ENCODE measurements at regions not wholly inside any gene's neighbourhood (a gene's known extent, or its start where the extent isn't known, plus 50 kb on each side); places are given as distances from the start of the nearest gene placed in this dataset.

GRCh38 chr1:98103617-98104285 lies 182.9 kb upstream of the DPYD start:
- DNase-seq = no peak

DNA sequence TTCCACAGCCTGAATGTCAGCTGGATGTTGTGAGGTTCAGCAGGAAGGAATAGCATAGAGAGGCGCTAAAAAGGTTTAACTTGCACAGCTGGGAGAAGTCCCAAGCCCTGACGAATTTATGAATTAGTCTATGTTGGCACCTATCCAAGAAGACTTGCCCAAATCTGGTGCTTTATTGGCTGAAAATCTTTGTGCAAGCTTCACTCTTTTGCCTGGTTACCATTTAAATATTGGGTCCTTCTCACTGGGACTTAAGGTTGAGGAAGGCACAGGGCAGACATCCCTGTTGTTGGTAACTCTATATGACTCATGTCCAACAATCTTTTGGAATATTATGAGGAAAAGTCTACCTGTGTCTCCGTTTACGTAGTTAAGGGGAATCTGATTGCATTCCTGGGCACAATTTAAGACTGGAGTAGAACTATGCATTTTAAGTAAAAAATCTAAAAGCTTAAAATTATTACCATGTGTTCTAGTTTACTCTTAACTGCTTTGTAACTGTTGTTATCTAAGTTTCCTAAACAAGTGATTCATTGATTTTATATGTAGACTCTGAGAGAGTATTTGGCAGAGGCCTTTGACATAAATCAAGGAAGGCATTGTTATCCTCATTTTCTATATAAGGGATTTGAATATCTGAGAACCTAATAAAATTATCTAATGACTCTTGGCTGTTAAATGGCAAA lies 181.7 kb upstream of the DPYD start:
- no peak for DNase-seq

GRCh38 chr1:98101364-98101763 lies 180.5 kb upstream of the DPYD start:
- no peak for DNase-seq

GRCh38 chr1:98099501-98099900 lies 178.7 kb upstream of the DPYD start:
- DNase-seq = no peak

- no peak for DNase-seq
These were observed 177.6 kb upstream of the DPYD start for GRCh38 chr1:98098473-98098872.

DNA sequence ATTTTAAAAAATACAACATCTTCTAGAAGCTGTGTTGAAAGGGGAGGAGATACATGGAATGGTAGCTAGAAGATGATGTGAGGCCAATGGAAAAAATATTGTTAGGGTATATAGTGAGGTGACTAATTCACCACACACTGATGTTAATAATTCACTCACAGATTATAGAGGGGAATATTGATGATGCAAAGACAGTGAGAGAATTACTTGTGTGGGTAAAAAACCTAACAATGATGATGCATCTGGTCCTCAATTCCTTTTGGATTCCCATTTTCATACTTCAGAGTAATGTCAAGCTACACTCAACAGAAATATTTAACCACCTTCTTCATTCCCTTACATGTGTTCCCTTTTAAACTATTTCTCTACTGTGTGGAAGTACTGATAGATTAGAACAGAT lies 169.5 kb upstream of the DPYD start:
- no peak for DNase-seq

DNA sequence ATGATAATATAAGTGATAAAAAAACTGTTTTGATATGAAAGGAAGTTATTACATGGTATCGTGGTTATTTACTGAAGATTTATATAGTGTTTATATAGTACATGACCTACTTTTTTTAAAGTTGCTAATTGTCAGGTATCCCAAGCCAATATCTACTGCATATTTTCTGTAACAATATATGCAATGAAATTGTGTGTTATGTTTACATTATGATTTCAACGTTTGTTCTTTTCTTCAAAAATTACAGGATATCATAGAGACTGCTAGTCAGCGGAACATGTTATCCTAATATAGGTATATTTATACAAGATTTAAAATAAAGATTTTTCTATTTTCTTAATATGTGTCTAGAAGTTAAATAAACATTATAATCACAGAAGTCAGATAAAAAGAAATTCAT lies 167.5 kb upstream of the DPYD start:
- DNase-seq = no peak

- DNase-seq = no peak
These were observed 166.1 kb upstream of the DPYD start for GRCh38 chr1:98086796-98087441.

DNA sequence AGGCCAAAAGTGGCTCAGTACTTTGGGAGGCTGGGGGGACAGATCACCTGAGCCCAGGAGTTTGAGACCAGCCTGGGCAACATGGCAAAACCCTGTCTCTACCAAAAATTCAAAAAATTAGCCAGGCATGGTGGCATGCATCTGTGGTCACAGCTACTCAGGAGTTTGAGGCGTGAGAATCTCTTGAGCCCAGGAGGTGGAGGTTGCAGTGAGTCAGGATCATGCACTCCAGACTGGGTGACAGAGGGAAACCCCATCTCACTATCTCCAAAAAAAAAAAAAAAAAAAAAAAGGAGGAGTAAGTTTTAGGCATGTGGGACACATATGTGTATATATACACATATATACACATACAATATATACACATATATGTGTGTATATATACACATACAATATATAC lies 165.3 kb upstream of the DPYD start:
- DNase-seq = no peak

DNA sequence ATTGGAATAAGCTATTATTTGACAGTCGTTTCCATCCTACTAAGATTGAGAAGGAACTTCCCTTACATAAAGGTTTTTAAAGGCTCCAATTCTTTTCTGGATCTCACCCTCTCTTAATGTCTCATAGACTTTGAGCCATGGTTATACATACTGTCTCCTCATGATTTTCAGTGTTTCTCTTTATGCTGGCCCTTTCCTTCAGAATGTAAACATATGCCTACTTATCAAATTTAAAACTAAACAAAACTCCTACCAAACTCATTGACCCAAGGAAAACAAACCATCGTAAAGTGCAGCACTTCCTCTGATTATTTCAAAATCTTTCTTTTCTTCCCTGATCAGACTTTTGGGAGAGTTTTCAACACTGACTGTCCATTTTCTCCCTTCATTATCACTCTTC lies 163.4 kb upstream of the DPYD start:
- DNase-seq = no peak

GRCh38 chr1:98081944-98082343 lies 161.1 kb upstream of the DPYD start:
- no peak for DNase-seq

GRCh38 chr1:98078596-98078995 lies 157.8 kb upstream of the DPYD start:
- no peak for DNase-seq

- no peak for DNase-seq
These were observed 156.9 kb upstream of the DPYD start for GRCh38 chr1:98077691-98078090.

DNA sequence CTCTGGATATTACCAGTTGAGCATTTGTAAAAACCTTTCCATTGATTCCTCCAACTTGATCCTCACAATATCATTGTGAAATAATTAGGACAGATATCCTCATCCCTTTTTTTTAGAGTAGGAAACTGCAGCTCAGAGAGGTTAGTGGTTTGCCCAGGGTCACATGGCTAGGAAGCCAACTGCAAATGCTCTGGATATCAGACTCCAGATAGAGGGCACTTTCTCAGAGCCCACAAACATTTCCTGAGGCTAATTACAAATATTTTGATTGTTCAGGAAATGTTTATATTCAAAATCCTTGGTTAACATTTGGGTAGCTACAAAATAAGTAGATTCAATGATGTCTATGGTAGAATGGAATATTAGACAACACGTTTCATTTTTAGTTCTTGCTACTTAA lies 154.8 kb upstream of the DPYD start:
- no peak for DNase-seq

DNA sequence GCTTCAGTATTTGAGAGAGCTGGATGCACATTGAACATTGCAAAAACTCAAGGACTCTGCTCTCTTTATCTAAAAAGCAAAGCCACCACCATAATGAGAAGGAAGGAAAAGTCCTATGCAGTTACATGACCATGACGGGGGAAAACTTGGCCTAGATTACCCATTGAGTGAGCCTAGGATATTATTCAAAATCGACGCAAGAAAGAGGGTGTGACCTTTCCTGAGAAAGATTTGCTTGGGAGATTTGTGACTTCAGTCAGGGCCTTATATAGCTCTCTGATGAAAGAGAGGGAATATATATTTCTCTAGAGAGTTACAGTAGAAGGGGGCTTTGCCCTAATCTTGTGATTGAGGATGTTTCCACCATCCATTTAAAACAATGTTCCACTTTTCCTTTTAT lies 153.0 kb upstream of the DPYD start:
- no peak for DNase-seq

- DNase-seq = no peak
These were observed 152.3 kb upstream of the DPYD start for GRCh38 chr1:98073106-98073505.

DNA sequence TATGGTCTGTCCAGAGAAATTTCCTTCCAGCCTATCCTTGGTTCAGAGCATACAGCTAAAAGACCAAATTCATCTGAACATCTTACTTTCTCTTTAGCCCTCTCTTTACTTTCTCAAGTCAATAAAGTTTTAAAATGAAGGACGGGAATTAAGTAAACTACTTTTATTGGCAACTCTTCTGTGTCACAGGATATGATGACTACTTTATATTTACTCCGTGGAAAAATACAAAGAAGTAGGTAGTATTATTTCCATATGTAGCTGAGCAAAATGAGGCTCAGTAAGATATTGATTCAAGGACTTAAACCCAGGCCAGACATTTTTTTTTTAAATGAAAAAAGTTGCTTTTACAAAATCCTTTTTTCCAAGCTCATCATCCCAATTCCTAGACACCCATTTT lies 151.2 kb upstream of the DPYD start:
- DNase-seq = no peak

DNA sequence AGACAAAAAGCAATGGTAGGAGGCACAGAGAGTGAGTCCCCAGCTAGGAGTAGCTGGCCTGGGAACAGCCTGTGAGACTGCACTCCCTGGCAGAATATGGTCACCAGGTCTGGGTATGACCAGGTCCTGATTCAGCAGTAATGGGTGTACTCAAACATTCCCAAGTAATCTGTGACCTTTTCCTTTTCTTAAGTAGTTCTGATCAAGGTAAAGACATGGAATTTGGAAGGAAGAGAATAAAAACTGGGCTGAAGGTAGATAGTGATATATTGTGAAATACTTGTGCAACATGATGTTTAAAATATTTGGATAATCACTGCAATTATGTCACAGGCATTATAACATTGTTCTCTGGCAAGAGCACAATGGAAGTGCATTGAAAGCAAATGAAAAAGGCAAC lies 147.2 kb upstream of the DPYD start:
- no peak for DNase-seq

DNA sequence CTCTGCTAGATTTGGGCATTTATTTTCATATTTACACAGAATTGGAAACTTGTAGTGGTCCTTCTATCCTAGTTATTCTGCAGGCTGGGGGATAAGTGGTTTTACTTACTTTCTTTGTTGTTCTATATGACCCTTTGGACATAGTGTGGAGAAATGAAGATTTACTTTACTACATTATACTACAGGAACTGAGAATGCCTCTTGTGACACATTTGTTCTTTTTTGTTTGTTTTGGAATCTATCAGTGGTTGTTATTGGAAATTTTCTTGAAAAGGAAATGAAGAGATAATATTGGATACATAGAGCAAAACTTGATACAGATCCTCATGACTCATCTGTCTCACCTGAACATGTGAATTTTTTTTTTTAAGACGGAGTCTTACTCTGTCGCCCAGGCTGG lies 146.1 kb upstream of the DPYD start:
- DNase-seq = no peak

- DNase-seq = no peak
These were observed 138.8 kb upstream of the DPYD start for GRCh38 chr1:98059620-98060019.

DNA sequence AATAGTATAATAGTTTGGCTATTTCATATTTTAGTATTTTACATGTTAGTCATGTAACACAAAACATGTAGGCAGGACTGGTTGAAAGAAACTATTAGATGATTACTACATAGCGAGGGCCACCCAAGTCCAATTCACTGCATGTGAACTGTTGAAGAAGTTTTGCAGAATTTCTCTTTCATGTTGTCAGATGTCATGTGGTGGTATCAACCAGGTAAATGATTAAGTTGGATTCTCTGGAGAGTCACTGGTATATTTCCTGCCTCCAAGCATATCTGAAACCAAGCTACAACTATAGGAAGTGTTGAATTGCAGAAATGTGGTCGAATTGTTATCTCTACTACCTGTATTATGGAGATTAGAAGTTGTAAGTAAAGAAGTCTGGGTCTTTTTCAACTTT lies 137.8 kb upstream of the DPYD start:
- DNase-seq = no peak

- no peak for DNase-seq
These were observed 136.5 kb upstream of the DPYD start for GRCh38 chr1:98057236-98057910.

DNA sequence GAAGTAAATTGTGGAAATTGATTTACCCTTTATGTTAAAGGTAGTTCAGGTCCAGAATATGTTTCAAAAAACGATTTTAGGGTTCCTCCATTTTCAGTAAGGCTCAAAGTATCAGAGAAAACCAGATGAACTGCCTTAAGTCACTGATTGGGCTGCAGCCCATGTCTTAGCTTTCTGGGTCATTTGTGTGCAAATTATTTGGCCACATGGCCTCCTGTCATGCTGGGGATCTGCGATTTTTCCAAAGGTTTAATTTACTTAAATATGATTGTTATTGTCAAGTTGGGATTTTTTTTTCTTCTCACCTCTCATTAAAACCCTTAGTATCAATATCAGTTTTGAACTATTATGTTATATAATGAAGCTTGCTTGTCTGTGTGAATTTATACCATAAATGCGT lies 135.9 kb upstream of the DPYD start:
- DNase-seq = no peak

- no peak for DNase-seq
These were observed 134.6 kb upstream of the DPYD start for GRCh38 chr1:98055457-98055856.

All from hematopoietic multipotent progenitor cell treated with erythropoietin and hydrocortisone succinate and interleukin-3 and kit ligand, for 8 days (in vitro differentiated cells).